ENCODE measurements at regions not wholly inside any gene's neighbourhood (a gene's known extent, or its start where the extent isn't known, plus 50 kb on each side); places are given as distances from the start of the nearest gene placed in this dataset.

- no peak for DNase-seq (ENCODE audit: low spot score)
- no peak for TF ChIP-seq CTCF (IDR thresholded peaks at IDR 0.05)
- no peak for ATAC-seq (ENCODE audit: low FRiP score)
Measured at GRCh38 chr3:177538750-177539730, 341.8 kb upstream of the TBL1XR1 start.

DNA sequence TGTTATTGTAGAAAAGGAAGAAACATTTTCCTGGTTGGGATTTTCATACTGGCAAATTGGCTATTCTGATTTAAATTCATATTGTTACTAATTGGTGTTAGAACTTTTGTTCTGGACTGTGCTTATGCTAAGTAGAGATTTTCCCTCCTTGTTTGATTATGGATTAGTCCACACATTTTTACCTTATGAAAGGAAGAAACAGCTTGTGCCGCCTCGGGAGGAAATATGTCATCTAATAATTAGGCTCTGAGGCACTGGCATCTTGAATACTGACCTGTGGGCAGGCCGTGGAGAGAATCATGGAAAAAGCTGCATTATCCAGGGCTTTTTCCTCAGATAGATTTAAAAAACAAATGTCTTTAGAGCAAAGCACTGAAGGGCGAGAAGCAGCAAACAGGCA lies 344.3 kb upstream of the TBL1XR1 start:
- DNase-seq (ENCODE audit: low spot score) (no peak), ATAC-seq (ENCODE audit: low FRiP score) (no peak)
- TF ChIP-seq CTCF (IDR thresholded peaks at IDR 0.05): no peak

GRCh38 chr3:177545964-177546363 lies 348.7 kb upstream of the TBL1XR1 start:
- TF ChIP-seq CTCF (IDR thresholded peaks at IDR 0.05): no peak
- no peak for ATAC-seq (ENCODE audit: low FRiP score)
- no peak for DNase-seq (ENCODE audit: low spot score)

- no peak for ATAC-seq (ENCODE audit: low FRiP score)
Measured at GRCh38 chr3:177547711-177548350, 350.5 kb upstream of the TBL1XR1 start.

DNA sequence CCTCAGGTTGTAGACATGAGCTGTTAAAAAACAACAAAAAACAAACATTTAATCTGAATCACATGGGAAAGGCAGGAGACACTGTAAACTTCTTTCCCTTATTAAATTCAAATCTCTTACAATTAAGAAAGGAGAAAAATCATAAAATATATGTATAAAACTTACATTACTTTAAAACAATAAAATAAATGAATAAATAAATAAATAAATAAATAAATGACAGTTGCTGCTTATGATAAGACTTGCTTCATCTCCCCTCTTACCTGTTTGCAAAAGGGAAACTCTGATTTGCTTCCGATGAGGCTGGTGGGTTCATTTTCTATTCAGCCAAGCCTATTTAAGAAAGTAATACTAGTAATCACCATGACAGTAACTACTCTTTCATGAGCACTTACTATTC lies 353.4 kb upstream of the TBL1XR1 start:
- no peak for TF ChIP-seq CTCF (IDR thresholded peaks at IDR 0.05)
- no peak for ATAC-seq (ENCODE audit: low FRiP score)

More at GRCh38 chr3:177547711-177548350, 350.5 kb upstream of the TBL1XR1 start:
- TF ChIP-seq CTCF (IDR thresholded peaks at IDR 0.05): no peak
- no peak for DNase-seq (ENCODE audit: low spot score)

GRCh38 chr3:177551431-177551836 lies 354.2 kb upstream of the TBL1XR1 start:
- DNase-seq (ENCODE audit: low spot score) (no peak), ATAC-seq (ENCODE audit: low FRiP score) (no peak)
- no peak for TF ChIP-seq CTCF (IDR thresholded peaks at IDR 0.05)

More for the DNA sequence above, 353.4 kb upstream of the TBL1XR1 start:
- DNase-seq (ENCODE audit: low spot score): no peak

Measured in omental fat pad (tissue), 3 donors.